ENCODE measurements at regions not wholly inside any gene's neighbourhood (a gene's known extent, or its start where the extent isn't known, plus 50 kb on each side); places are given as distances from the start of the nearest gene placed in this dataset.

- no peaks in the 10 kb centered on the region for H3K36me3 ChIP-seq
Observed at GRCh38 chr11:62068730-62069129, 55.1 kb upstream of the INCENP start.

DNA sequence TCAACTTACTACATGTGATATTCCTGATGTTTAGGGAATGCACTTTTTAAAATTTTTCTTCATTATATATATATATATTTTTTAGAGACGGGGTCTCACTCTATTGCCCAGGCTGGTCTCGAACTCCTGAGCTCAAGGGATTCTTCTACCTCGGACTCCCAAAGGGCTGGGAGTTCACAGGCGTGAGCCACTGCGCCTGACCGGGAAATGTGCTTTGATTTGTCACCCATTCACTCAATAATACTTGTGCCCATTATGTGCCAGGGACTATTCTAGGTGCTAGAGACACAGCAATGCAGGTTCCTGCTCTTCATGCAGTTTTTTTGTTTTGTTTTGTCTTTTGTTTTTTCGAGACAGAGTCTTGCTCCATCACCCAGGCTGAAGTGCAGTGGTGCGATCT is 56.1 kb upstream of the INCENP start:
- Histone ChIP-seq H3K4me1 (no peaks in the 10 kb centered on the region), H3K9me3 (no peaks in the 10 kb centered on the region), H3K27ac (no peak overlapping the region), H3K36me3 (no peaks in the 10 kb centered on the region), H3K27me3 (replicated peaks in 1 of 7) (no peaks in the 10 kb centered on the region), H3K4me3 (no peak overlapping the region)
- TF ChIP-seq POLR2AphosphoS5 (IDR thresholded peaks at IDR 0.05) (no peak), POLR2A (IDR thresholded peaks at IDR 0.05) (no peak)
- TF ChIP-seq, protein P1, sequence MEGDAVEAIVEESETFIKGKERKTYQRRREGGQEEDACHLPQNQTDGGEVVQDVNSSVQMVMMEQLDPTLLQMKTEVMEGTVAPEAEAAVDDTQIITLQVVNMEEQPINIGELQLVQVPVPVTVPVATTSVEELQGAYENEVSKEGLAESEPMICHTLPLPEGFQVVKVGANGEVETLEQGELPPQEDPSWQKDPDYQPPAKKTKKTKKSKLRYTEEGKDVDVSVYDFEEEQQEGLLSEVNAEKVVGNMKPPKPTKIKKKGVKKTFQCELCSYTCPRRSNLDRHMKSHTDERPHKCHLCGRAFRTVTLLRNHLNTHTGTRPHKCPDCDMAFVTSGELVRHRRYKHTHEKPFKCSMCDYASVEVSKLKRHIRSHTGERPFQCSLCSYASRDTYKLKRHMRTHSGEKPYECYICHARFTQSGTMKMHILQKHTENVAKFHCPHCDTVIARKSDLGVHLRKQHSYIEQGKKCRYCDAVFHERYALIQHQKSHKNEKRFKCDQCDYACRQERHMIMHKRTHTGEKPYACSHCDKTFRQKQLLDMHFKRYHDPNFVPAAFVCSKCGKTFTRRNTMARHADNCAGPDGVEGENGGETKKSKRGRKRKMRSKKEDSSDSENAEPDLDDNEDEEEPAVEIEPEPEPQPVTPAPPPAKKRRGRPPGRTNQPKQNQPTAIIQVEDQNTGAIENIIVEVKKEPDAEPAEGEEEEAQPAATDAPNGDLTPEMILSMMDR (IDR thresholded peaks at IDR 0.05 in 8 of 11, conservative IDR thresholded peaks at IDR 0.05 in 3 of 11) = no peak
- intact Hi-C loops (cut with DNase I; ENCODE audit: low total_unique reads) = no loop called here
- peak; percentile 5 for DNase-seq
- WGBS, 5 donors = 83 to 94% (median 90%) methylated on average over 8 of the region's 8 CpGs

More at GRCh38 chr11:62068730-62069129, 55.1 kb upstream of the INCENP start:
- no peaks in the 10 kb centered on the region for H3K4me1 ChIP-seq
- H3K4me3 ChIP-seq = no peak overlapping the region
- no peak for TF ChIP-seq POLR2A (IDR thresholded peaks at IDR 0.05)
- TF ChIP-seq, protein P1 (IDR thresholded peaks at IDR 0.05 in 8 of 11, conservative IDR thresholded peaks at IDR 0.05 in 3 of 11) = no peak
- no peak for TF ChIP-seq POLR2AphosphoS5 (IDR thresholded peaks at IDR 0.05)
- peak; percentile 14 for DNase-seq
- intact Hi-C loops (cut with DNase I; ENCODE audit: low total_unique reads) = no loop called here
- no peak overlapping the region for H3K27ac ChIP-seq
- no peaks in the 10 kb centered on the region for H3K27me3 ChIP-seq (replicated peaks in 1 of 7)
- no peaks in the 10 kb centered on the region for H3K9me3 ChIP-seq
- 83 to 95% (median 93%) methylated on average over 3 of the region's 3 CpGs for WGBS, 5 donors

GRCh38 chr11:62064221-62064620 is 59.6 kb upstream of the INCENP start:
- WGBS, 5 donors = 87 to 94% (median 90%) methylated on average over 2 of the region's 2 CpGs
- Histone ChIP-seq H3K4me1 (no peaks in the 10 kb centered on the region), H3K27me3 (replicated peaks in 1 of 7) (no peaks in the 10 kb centered on the region), H3K27ac (no peak overlapping the region), H3K4me3 (no peak overlapping the region), H3K36me3 (no peaks in the 10 kb centered on the region), H3K9me3 (no peaks in the 10 kb centered on the region)
- DNase-seq = no peak
- TF ChIP-seq POLR2A (IDR thresholded peaks at IDR 0.05) = no peak
- TF ChIP-seq, protein P1 (IDR thresholded peaks at IDR 0.05 in 8 of 11, conservative IDR thresholded peaks at IDR 0.05 in 3 of 11) = no peak
- TF ChIP-seq POLR2AphosphoS5 (IDR thresholded peaks at IDR 0.05) = no peak
- intact Hi-C loops (cut with DNase I; ENCODE audit: low total_unique reads) = no loop called here

DNA sequence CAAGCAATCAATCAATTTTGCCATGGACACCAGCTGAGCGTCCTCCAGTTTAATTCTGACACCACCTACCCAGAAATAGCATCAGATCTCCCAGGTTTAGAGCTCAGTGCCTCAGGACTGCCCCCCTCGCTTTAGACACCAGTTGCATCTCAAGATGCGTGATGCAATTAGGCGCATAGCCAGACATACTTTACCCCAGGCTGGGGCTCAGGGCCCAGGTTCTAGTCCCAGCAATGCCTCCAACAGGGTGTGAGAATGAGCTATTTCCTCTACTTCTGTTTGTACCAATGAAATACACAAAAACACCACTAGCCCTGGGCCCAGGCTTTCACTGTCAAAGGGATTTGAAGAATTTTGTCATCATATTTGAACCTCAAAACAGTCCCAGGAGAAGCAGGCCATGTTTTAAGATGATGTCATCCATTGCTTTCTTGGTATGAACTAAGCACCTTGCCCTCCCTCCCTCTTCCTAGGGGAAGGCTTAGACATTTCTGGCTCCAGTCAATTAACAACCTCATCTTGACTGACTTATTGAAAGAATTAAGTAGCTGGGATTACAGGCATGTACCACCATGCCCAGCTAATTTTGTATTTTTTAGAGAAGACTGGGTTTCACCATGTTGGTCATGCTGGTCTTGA is 61.5 kb upstream of the INCENP start:
- Histone ChIP-seq H3K27ac (peak overlapping the region in 2 of 8 donors; percentile 1 to 18), H3K4me3 (no peak overlapping the region), H3K9me3 (no peaks in the 10 kb centered on the region), H3K4me1 (no peaks in the 10 kb centered on the region), H3K36me3 (no peaks in the 10 kb centered on the region), H3K27me3 (replicated peaks in 1 of 7) (no peaks in the 10 kb centered on the region)
- WGBS, 5 donors = 55 to 86% (median 81%) methylated on average over 3 to 4 of the region's 4 CpGs
- peak; percentile 20 for DNase-seq
- intact Hi-C loops (cut with DNase I; ENCODE audit: low total_unique reads) = no loop called here
- TF ChIP-seq POLR2A (IDR thresholded peaks at IDR 0.05) = no peak

Measured in spleen (tissue), 11 donors.